ENCODE measurements at regions not wholly inside any gene's neighbourhood (a gene's known extent, or its start where the extent isn't known, plus 50 kb on each side); places are given as distances from the start of the nearest gene placed in this dataset.

- TF ChIP-seq POLR2AphosphoS5 (IDR thresholded peaks at IDR 0.05): no peak
- TF ChIP-seq, protein P1, sequence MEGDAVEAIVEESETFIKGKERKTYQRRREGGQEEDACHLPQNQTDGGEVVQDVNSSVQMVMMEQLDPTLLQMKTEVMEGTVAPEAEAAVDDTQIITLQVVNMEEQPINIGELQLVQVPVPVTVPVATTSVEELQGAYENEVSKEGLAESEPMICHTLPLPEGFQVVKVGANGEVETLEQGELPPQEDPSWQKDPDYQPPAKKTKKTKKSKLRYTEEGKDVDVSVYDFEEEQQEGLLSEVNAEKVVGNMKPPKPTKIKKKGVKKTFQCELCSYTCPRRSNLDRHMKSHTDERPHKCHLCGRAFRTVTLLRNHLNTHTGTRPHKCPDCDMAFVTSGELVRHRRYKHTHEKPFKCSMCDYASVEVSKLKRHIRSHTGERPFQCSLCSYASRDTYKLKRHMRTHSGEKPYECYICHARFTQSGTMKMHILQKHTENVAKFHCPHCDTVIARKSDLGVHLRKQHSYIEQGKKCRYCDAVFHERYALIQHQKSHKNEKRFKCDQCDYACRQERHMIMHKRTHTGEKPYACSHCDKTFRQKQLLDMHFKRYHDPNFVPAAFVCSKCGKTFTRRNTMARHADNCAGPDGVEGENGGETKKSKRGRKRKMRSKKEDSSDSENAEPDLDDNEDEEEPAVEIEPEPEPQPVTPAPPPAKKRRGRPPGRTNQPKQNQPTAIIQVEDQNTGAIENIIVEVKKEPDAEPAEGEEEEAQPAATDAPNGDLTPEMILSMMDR (IDR thresholded peaks at IDR 0.05): no peak
Observed at GRCh38 chr11:109981031-109981636, 112.1 kb upstream of the ZC3H12C start.
